RWPE2 (cell line): ENCODE measurements at regions not wholly inside any gene's neighbourhood (a gene's known extent, or its start where the extent isn't known, plus 50 kb on each side); places are given as distances from the start of the nearest gene placed in this dataset.
"Not testable (repeated sequence)": the region's sequence is repeated elsewhere in the genome, so short reads cannot be mapped to it uniquely, and the experiment has no call there.

Experiments
- ATAC-seq: fragments of 200-7000 bp; cut with Tn5 transposase; 3 replicates; pipeline ENCODE4 v1.9.1; 2021; ENCODE audit warnings: low read depth
- DNase-seq: peaks from one replicate; pipeline ENCODE4 v3.0.0-alpha.2; 2020; ENCODE audit warnings: low spot score
- H3K27ac ChIP-seq: fragments of 450-650 bp; 2 replicates; pipeline ENCODE4 v1.5.1; 2017; ENCODE audit warnings: mild to moderate bottlenecking; ENCODE audit not compliant: poor library complexity, severe bottlenecking
- H3K27me3 ChIP-seq: fragments of 250-450 bp; sonication (Bioruptor Pico); 2 replicates; pipeline ENCODE4 v1.5.1; 2021; ENCODE audit warnings: mild to moderate bottlenecking, moderate library complexity; ENCODE audit not compliant: insufficient read depth, poor library complexity, severe bottlenecking
- H3K36me3 ChIP-seq: fragments of 250-450 bp; sonication (Bioruptor Pico); 2 replicates; pipeline ENCODE4 v1.5.1; 2020; ENCODE audit warnings: low read depth, mild to moderate bottlenecking, moderate library complexity
- H3K4me1 ChIP-seq: fragments of 250-450 bp; sonication (Bioruptor Pico); 2 replicates; pipeline ENCODE4 v1.5.1; 2021; ENCODE audit warnings: mild to moderate bottlenecking, moderate library complexity; ENCODE audit not compliant: insufficient read depth, poor library complexity, severe bottlenecking
- H3K4me3 ChIP-seq: fragments of 250-450 bp; sonication (Bioruptor Pico); 2 replicates; pipeline ENCODE4 v1.5.1; 2021; ENCODE audit warnings: mild to moderate bottlenecking, moderate library complexity; ENCODE audit not compliant: severe bottlenecking
- H3K9me3 ChIP-seq: fragments of 250-450 bp; sonication (Bioruptor Pico); 2 replicates; pipeline ENCODE4 v1.5.1; 2021; ENCODE audit warnings: mild to moderate bottlenecking, moderate library complexity; ENCODE audit not compliant: severe bottlenecking

GRCh38 chrY:4878549-4878948 is 121.5 kb upstream of the PCDH11Y start:
- H3K36me3 ChIP-seq, H3K4me1 ChIP-seq, H3K27ac ChIP-seq, H3K9me3 ChIP-seq, H3K27me3 ChIP-seq, H3K4me3 ChIP-seq, DNase-seq: not testable (repeated sequence)
- peak; percentile 46; the same call in 1 of the 3 replicates for ATAC-seq
